CD14-positive monocyte (primary cell): ENCODE measurements at regions not wholly inside any gene's neighbourhood (a gene's known extent, or its start where the extent isn't known, plus 50 kb on each side); places are given as distances from the start of the nearest gene placed in this dataset.

ENCODE experiments used
- DNase-seq, 3 donors: peaks; one replicate each; pipeline ENCODE4 v3.0.0-alpha.2; 2011 to 2022
- H2AFZ ChIP-seq: 2 replicates; pipeline ENCODE4 v1.6.0; 2012; ENCODE audit warnings: mild to moderate bottlenecking, low read depth, low read length, inconsistent platforms; ENCODE audit not compliant: insufficient read depth, poor library complexity, severe bottlenecking
- H3K27ac ChIP-seq, 2 donors: 1 replicate in 1 of 2; 2 replicates in 1 of 2; pipeline ENCODE4 v1.5.1; 2012 to 2013; ENCODE audit warnings: low read length in 2 of 2, control low read depth in 1 of 2, inconsistent platforms in 1 of 2, low read depth in 1 of 2, mild to moderate bottlenecking in 1 of 2
- H3K27me3 ChIP-seq, 2 donors: one replicate each; pipeline versions ENCODE4 v1.6.0 to v1.6.1; 2011 to 2013; ENCODE audit warnings: low read length in 2 of 2; ENCODE audit not compliant: control insufficient read depth in 2 of 2, insufficient read depth in 2 of 2
- H3K36me3 ChIP-seq, 2 donors: replicated peaks in 1 of 2; 1 replicate in 1 of 2; 2 replicates in 1 of 2; pipeline versions ENCODE4 v1.5.1 to v1.6.1; 2012 to 2013; ENCODE audit warnings: low read length in 2 of 2, control low read depth in 1 of 2, inconsistent platforms in 1 of 2, mild to moderate bottlenecking in 1 of 2; ENCODE audit not compliant: insufficient read depth in 2 of 2, control insufficient read depth in 1 of 2
- H3K4me1 ChIP-seq, 2 donors: 1 replicate in 1 of 2; 2 replicates in 1 of 2; pipeline versions ENCODE4 v1.5.1 to v1.6.1; 2012 to 2013; ENCODE audit warnings: low read length in 2 of 2, control low read depth in 1 of 2, inconsistent platforms in 1 of 2, mild to moderate bottlenecking in 1 of 2, moderate library complexity in 1 of 2; ENCODE audit not compliant: insufficient read depth in 2 of 2, control insufficient read depth in 1 of 2
- H3K4me2 ChIP-seq: replicated peaks from 2 replicates; pipeline ENCODE3; 2012; ENCODE audit warnings: low read length, moderate library complexity, mild to moderate bottlenecking; ENCODE audit not compliant: poor library complexity, severe bottlenecking; ENCODE audit errors: extremely low read depth
- H3K4me3 ChIP-seq, 3 experiments: fragments of 200-600 bp in 1 of 3; sonication (generic) in 1 of 3; replicated peaks in 1 of 3; 1 replicate in 2 of 3; 2 replicates in 1 of 3; pipeline ENCODE4 v1.5.1; 2011 to 2013; ENCODE audit warnings: low read length in 3 of 3, mild to moderate bottlenecking in 3 of 3, control low read depth in 2 of 3, low read depth in 2 of 3, inconsistent platforms in 1 of 3, moderate library complexity in 1 of 3
- H3K79me2 ChIP-seq: 2 replicates; pipeline ENCODE4 v1.6.0; 2012; ENCODE audit warnings: mild to moderate bottlenecking, control low read depth, inconsistent platforms, low read length, moderate library complexity; ENCODE audit not compliant: insufficient read depth
- H3K9ac ChIP-seq: 2 replicates; pipeline ENCODE4 v1.6.0; 2017; ENCODE audit warnings: low read length, mild to moderate bottlenecking; ENCODE audit not compliant: insufficient read depth, poor library complexity, severe bottlenecking
- H3K9me3 ChIP-seq, 2 donors: replicated peaks in 1 of 2; 1 replicate in 1 of 2; 2 replicates in 1 of 2; pipeline versions ENCODE4 v1.5.1 to v1.6.1; 2012 to 2013; ENCODE audit warnings: low read length in 2 of 2, control low read depth in 1 of 2; ENCODE audit not compliant: control insufficient read depth in 1 of 2, insufficient read depth in 1 of 2
- H4K20me1 ChIP-seq: 2 replicates; pipeline ENCODE4 v1.6.0; 2012; ENCODE audit warnings: mild to moderate bottlenecking, low read length, control low read depth, moderate library complexity; ENCODE audit not compliant: insufficient read depth
- H3K27ac Mint-ChIP-seq, 7 donors: one replicate each; pipeline ENCODE4 v1.8.0; 2020; ENCODE audit warnings: mild to moderate bottlenecking in 7 of 7, mixed read lengths in 7 of 7, moderate library complexity in 6 of 7, inconsistent platforms in 2 of 7
- H3K27me3 Mint-ChIP-seq, 3 donors: one replicate each; pipeline ENCODE4 v1.8.0; 2021 to 2022; ENCODE audit warnings: low read depth in 3 of 3, mild to moderate bottlenecking in 3 of 3, mixed read lengths in 3 of 3, moderate library complexity in 3 of 3, inconsistent platforms in 1 of 3
- H3K36me3 Mint-ChIP-seq, 2 donors: one replicate each; pipeline ENCODE4 v1.8.0; 2020; ENCODE audit warnings: mixed read lengths in 2 of 2, inconsistent platforms in 1 of 2, mild to moderate bottlenecking in 1 of 2
- H3K4me1 Mint-ChIP-seq: one replicate; pipeline ENCODE4 v1.8.0; 2020; ENCODE audit warnings: mild to moderate bottlenecking, mixed read lengths
- H3K4me3 Mint-ChIP-seq, 2 donors: one replicate each; pipeline ENCODE4 v1.8.0; 2020; ENCODE audit warnings: mild to moderate bottlenecking in 2 of 2, mixed read lengths in 2 of 2, moderate library complexity in 1 of 2
- H3K9me3 Mint-ChIP-seq, 7 donors: one replicate each; pipeline ENCODE4 v1.8.0; 2020 to 2022; ENCODE audit warnings: mixed read lengths in 7 of 7, mild to moderate bottlenecking in 6 of 7, moderate library complexity in 6 of 7, inconsistent platforms in 2 of 7
- WGBS: methylation state at CpG from one replicate; pipeline ENCODE4 v1.1.5; 2013; ENCODE audit warnings: missing lambda C conversion rate; ENCODE audit not compliant: insufficient coverage; 5-methylcytosine and 5-hydroxymethylcytosine counted together
- intact Hi-C, 2 donors: fragments of 100-400 bp; cut with micrococcal nuclease; formaldehyde crosslinking; loops; one replicate each; pipeline versions ENCODE4 v1.15.0 to v1.15.1; 2023
- TF ChIP-seq, protein P1 (sequence below): fragments of 200-600 bp; IDR thresholded peaks from one replicate; pipeline ENCODE4 v1.8.0; 2022; ENCODE audit warnings: antibody characterized with exemption, mild to moderate bottlenecking

DNA sequence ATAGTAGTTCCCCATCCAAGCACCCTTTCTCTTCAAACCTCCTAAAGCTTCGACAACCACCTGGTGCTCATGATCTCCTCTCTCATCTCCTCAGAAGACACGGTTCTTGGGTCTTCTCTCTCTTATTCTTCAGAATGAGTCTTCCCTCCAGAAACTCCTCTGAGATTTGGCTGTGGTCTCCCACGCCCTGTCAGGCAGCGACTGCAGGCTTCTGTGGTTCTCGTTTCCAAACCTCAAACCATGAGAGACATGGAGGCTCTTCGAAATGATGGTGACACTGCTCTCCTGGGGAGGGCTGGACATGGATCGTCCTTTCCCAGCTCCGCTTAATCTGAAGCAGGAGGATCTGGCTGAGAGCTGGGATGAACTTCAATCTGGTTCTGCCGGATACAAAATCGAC, 78.6 kb upstream of the PITRM1 start:
- no peak overlapping the region for H3K27ac Mint-ChIP-seq
- Histone ChIP-seq H3K36me3 (no peaks in the 10 kb centered on the region), H3K9me3 (no peaks in the 10 kb centered on the region), H3K79me2 (no peaks in the 10 kb centered on the region), H3K4me2 (no peak overlapping the region), H4K20me1 (no peaks in the 10 kb centered on the region), H3K4me3 (no peak overlapping the region), H3K27me3 (no peaks in the 10 kb centered on the region), H3K9ac (no peak overlapping the region), H3K27ac (no peak overlapping the region), H3K4me1 (no peaks in the 10 kb centered on the region), H2AFZ (no peak overlapping the region)
- no peak for DNase-seq
- intact Hi-C loops = no loop called here
- peaks cover 5 to 17% (median 8%) of the 10 kb centered on the region in 3 donors for H3K27me3 Mint-ChIP-seq
- H3K4me3 Mint-ChIP-seq = peak overlapping the region in 1 of 2 donors; percentile 19
- TF ChIP-seq, protein P1, sequence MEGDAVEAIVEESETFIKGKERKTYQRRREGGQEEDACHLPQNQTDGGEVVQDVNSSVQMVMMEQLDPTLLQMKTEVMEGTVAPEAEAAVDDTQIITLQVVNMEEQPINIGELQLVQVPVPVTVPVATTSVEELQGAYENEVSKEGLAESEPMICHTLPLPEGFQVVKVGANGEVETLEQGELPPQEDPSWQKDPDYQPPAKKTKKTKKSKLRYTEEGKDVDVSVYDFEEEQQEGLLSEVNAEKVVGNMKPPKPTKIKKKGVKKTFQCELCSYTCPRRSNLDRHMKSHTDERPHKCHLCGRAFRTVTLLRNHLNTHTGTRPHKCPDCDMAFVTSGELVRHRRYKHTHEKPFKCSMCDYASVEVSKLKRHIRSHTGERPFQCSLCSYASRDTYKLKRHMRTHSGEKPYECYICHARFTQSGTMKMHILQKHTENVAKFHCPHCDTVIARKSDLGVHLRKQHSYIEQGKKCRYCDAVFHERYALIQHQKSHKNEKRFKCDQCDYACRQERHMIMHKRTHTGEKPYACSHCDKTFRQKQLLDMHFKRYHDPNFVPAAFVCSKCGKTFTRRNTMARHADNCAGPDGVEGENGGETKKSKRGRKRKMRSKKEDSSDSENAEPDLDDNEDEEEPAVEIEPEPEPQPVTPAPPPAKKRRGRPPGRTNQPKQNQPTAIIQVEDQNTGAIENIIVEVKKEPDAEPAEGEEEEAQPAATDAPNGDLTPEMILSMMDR = no peak
- 64% methylated on average over 9 of the region's 10 CpGs for WGBS
- H3K4me1 Mint-ChIP-seq = peaks cover 6% of the 10 kb centered on the region
- no peaks in the 10 kb centered on the region for H3K36me3 Mint-ChIP-seq
- no peaks in the 10 kb centered on the region for H3K9me3 Mint-ChIP-seq

DNA sequence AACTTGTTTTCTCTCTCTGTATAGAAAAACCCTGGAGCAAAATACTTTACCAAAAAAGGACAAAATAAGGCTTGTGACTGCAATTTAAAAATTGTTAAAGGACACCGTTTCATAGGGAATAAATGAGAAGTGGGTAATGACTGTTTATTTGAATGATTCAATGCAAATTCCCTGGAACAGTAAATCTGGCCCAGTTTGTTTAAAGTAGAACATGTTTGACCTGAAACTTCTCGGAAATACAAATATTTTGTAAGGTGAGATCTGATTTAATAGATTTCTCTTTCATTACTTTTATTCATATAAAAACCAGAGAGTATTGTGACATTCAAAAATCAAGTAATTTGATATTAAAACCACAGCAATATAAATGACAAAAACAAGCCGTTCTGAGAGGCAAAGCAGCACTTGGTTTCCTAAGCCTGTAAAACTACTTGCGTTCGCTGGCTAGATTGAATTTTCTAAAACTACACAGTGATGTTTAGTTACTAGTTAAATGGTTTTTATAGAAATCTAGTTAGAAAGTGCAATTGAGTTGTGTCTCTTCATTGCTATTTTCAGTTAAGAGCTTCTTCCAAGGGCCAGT, 76.8 kb upstream of the PITRM1 start:
- H3K9ac ChIP-seq = no peak overlapping the region
- H4K20me1 ChIP-seq = no peaks in the 10 kb centered on the region
- no peak for DNase-seq
- Mint-ChIP-seq H3K27me3 (peaks cover 6 to 17% (median 8%) of the 10 kb centered on the region in 3 donors), H3K9me3 (no peaks in the 10 kb centered on the region), H3K4me1 (peaks cover 6% of the 10 kb centered on the region), H3K36me3 (no peaks in the 10 kb centered on the region), H3K4me3 (no peak overlapping the region), H3K27ac (no peak overlapping the region)
- no peak overlapping the region for H3K4me2 ChIP-seq
- no peak overlapping the region for H3K27ac ChIP-seq
- H3K27me3 ChIP-seq = no peaks in the 10 kb centered on the region
- H3K9me3 ChIP-seq = no peaks in the 10 kb centered on the region
- no peaks in the 10 kb centered on the region for H3K79me2 ChIP-seq
- TF ChIP-seq, protein P1 = no peak
- no peaks in the 10 kb centered on the region for H3K36me3 ChIP-seq
- H3K4me3 ChIP-seq = no peak overlapping the region
- H2AFZ ChIP-seq = no peak overlapping the region
- intact Hi-C loops = loop anchor here in 1 of 2 donors (5.0 kb wide), 1 partner anchor 458 kb away; no protein-coding TSS in a partner anchor
- 80% methylated on average over 1 of the region's 5 CpGs for WGBS
- H3K4me1 ChIP-seq = no peaks in the 10 kb centered on the region
